ENCODE measurements at regions not wholly inside any gene's neighbourhood (a gene's known extent, or its start where the extent isn't known, plus 50 kb on each side); places are given as distances from the start of the nearest gene placed in this dataset.

- Histone ChIP-seq H3K27ac (ENCODE audit: low read depth, low read length) (no peak overlapping the region), H3K9ac (ENCODE audit: low read length) (no peak overlapping the region), H3K79me2 (ENCODE audit: control insufficient read depth, insufficient read depth, low read length, poor library complexity) (no peaks in the 10 kb centered on the region), H3K36me3 (ENCODE audit: control insufficient read depth in 1 of 2, insufficient read depth in 2 of 2, low read length in 2 of 2) (no peaks in the 10 kb centered on the region), H3K4ac (ENCODE audit: low read depth, low read length) (no peak overlapping the region), H4K12ac (ENCODE audit: low read depth, low read length) (no peak overlapping the region), H3K79me1 (ENCODE audit: low read length) (peaks cover 1% of the 10 kb centered on the region), H3K27me3 (ENCODE audit: insufficient read depth, low read length) (no peaks in the 10 kb centered on the region), H3K4me1 (ENCODE audit: control insufficient read depth in 1 of 2, insufficient read depth in 2 of 2, low read length in 2 of 2) (peaks cover 0 to 2% of the 10 kb centered on the region in 2 experiments), H3K18ac (ENCODE audit: low read length) (no peak overlapping the region), H3K4me3 (ENCODE audit: low read depth, low read length) (no peak overlapping the region), H3K4me2 (ENCODE audit: low read length) (no peak overlapping the region), H3K14ac (ENCODE audit: low read length) (no peak overlapping the region), H2BK120ac (ENCODE audit: insufficient read depth, low read length, poor library complexity) (no peak overlapping the region), H2AK5ac (ENCODE audit: low read length) (no peak overlapping the region), H4K91ac (ENCODE audit: low read depth, low read length) (no peak overlapping the region), H2BK5ac (ENCODE audit: low read depth, low read length, poor library complexity) (no peak overlapping the region), H3K9me3 (ENCODE audit: insufficient read depth, low read depth, low read length) (peaks cover 10% of the 10 kb centered on the region), H4K8ac (ENCODE audit: low read depth, low read length) (no peak overlapping the region), H2AFZ (ENCODE audit: insufficient read depth, low read length, poor library complexity) (no peak overlapping the region), H3K23ac (ENCODE audit: low read length) (no peak overlapping the region), H2BK12ac (ENCODE audit: low read length) (no peak overlapping the region)
- no peak for DNase-seq
- no CpG with 5 or more reads among the region's 2 CpGs for WGBS (ENCODE audit: extremely low coverage, insufficient coverage, insufficient read length)
Measured at GRCh38 chr1:229808272-229808671, 182.2 kb downstream of the URB2 start.

GRCh38 chr1:229810140-229810539 lies 184.1 kb downstream of the URB2 start:
- no peak overlapping the region for H2AFZ ChIP-seq (ENCODE audit: insufficient read depth, low read length, poor library complexity)
- no peak overlapping the region for H3K23ac ChIP-seq (ENCODE audit: low read length)

GRCh38 chr1:229810961-229811360 lies 184.9 kb downstream of the URB2 start:
- peaks cover 5% of the 10 kb centered on the region for H3K9me3 ChIP-seq (ENCODE audit: insufficient read depth, low read depth, low read length)

More at GRCh38 chr1:229810140-229810539, 184.1 kb downstream of the URB2 start:
- Histone ChIP-seq H2BK12ac (ENCODE audit: low read length) (no peak overlapping the region), H3K27me3 (ENCODE audit: insufficient read depth, low read length) (no peaks in the 10 kb centered on the region), H3K4me3 (ENCODE audit: low read depth, low read length) (no peak overlapping the region), H2BK120ac (ENCODE audit: insufficient read depth, low read length, poor library complexity) (no peak overlapping the region), H4K91ac (ENCODE audit: low read depth, low read length) (no peak overlapping the region), H3K9ac (ENCODE audit: low read length) (no peak overlapping the region), H3K14ac (ENCODE audit: low read length) (no peak overlapping the region), H3K9me3 (ENCODE audit: insufficient read depth, low read depth, low read length) (peaks cover 5% of the 10 kb centered on the region), H3K4me2 (ENCODE audit: low read length) (no peak overlapping the region), H3K27ac (ENCODE audit: low read depth, low read length) (no peak overlapping the region), H3K4ac (ENCODE audit: low read depth, low read length) (no peak overlapping the region), H3K18ac (ENCODE audit: low read length) (no peak overlapping the region), H3K36me3 (ENCODE audit: control insufficient read depth in 1 of 2, insufficient read depth in 2 of 2, low read length in 2 of 2) (no peaks in the 10 kb centered on the region), H3K79me1 (ENCODE audit: low read length) (no peaks in the 10 kb centered on the region), H3K4me1 (ENCODE audit: control insufficient read depth in 1 of 2, insufficient read depth in 2 of 2, low read length in 2 of 2) (no peaks in the 10 kb centered on the region), H4K12ac (ENCODE audit: low read depth, low read length) (no peak overlapping the region), H3K79me2 (ENCODE audit: control insufficient read depth, insufficient read depth, low read length, poor library complexity) (no peaks in the 10 kb centered on the region), H4K8ac (ENCODE audit: low read depth, low read length) (no peak overlapping the region), H2AK5ac (ENCODE audit: low read length) (no peak overlapping the region), H2BK5ac (ENCODE audit: low read depth, low read length, poor library complexity) (no peak overlapping the region)
- DNase-seq, result no peak
- no CpG with 5 or more reads among the region's 1 CpG for WGBS (ENCODE audit: extremely low coverage, insufficient coverage, insufficient read length)

GRCh38 chr1:229812148-229812547 lies 186.1 kb downstream of the URB2 start:
- Histone ChIP-seq H2BK5ac (ENCODE audit: low read depth, low read length, poor library complexity) (no peak overlapping the region), H4K8ac (ENCODE audit: low read depth, low read length) (no peak overlapping the region), H3K4me3 (ENCODE audit: low read depth, low read length) (no peak overlapping the region), H3K9ac (ENCODE audit: low read length) (no peak overlapping the region), H3K4me1 (ENCODE audit: control insufficient read depth in 1 of 2, insufficient read depth in 2 of 2, low read length in 2 of 2) (peaks cover 6% of the 10 kb centered on the region in 2 experiments), H3K79me2 (ENCODE audit: control insufficient read depth, insufficient read depth, low read length, poor library complexity) (no peaks in the 10 kb centered on the region), H3K9me3 (ENCODE audit: insufficient read depth, low read depth, low read length) (peaks cover 4% of the 10 kb centered on the region), H3K27ac (ENCODE audit: low read depth, low read length) (no peak overlapping the region), H3K79me1 (ENCODE audit: low read length) (peaks cover 3% of the 10 kb centered on the region), H4K91ac (ENCODE audit: low read depth, low read length) (no peak overlapping the region), H3K4ac (ENCODE audit: low read depth, low read length) (no peak overlapping the region), H3K23ac (ENCODE audit: low read length) (no peak overlapping the region), H2BK12ac (ENCODE audit: low read length) (no peak overlapping the region), H2AFZ (ENCODE audit: insufficient read depth, low read length, poor library complexity) (no peak overlapping the region), H3K27me3 (ENCODE audit: insufficient read depth, low read length) (no peaks in the 10 kb centered on the region), H2BK120ac (ENCODE audit: insufficient read depth, low read length, poor library complexity) (no peak overlapping the region), H3K18ac (ENCODE audit: low read length) (no peak overlapping the region), H3K36me3 (ENCODE audit: control insufficient read depth in 1 of 2, insufficient read depth in 2 of 2, low read length in 2 of 2) (no peaks in the 10 kb centered on the region), H3K14ac (ENCODE audit: low read length) (no peak overlapping the region), H4K12ac (ENCODE audit: low read depth, low read length) (no peak overlapping the region), H2AK5ac (ENCODE audit: low read length) (no peak overlapping the region), H3K4me2 (ENCODE audit: low read length) (no peak overlapping the region)
- WGBS (ENCODE audit: extremely low coverage, insufficient coverage, insufficient read length), result no CpG with 5 or more reads among the region's 1 CpG
- DNase-seq, result no peak

More at GRCh38 chr1:229810961-229811360, 184.9 kb downstream of the URB2 start:
- Histone ChIP-seq H2BK5ac (ENCODE audit: low read depth, low read length, poor library complexity) (no peak overlapping the region), H2BK12ac (ENCODE audit: low read length) (no peak overlapping the region), H3K36me3 (ENCODE audit: control insufficient read depth in 1 of 2, insufficient read depth in 2 of 2, low read length in 2 of 2) (no peaks in the 10 kb centered on the region), H3K79me1 (ENCODE audit: low read length) (no peaks in the 10 kb centered on the region), H3K27me3 (ENCODE audit: insufficient read depth, low read length) (no peaks in the 10 kb centered on the region), H3K4me3 (ENCODE audit: low read depth, low read length) (no peak overlapping the region), H3K27ac (ENCODE audit: low read depth, low read length) (no peak overlapping the region), H3K23ac (ENCODE audit: low read length) (no peak overlapping the region), H4K91ac (ENCODE audit: low read depth, low read length) (no peak overlapping the region), H3K4me2 (ENCODE audit: low read length) (no peak overlapping the region), H3K14ac (ENCODE audit: low read length) (no peak overlapping the region), H3K18ac (ENCODE audit: low read length) (no peak overlapping the region), H3K79me2 (ENCODE audit: control insufficient read depth, insufficient read depth, low read length, poor library complexity) (no peaks in the 10 kb centered on the region), H2BK120ac (ENCODE audit: insufficient read depth, low read length, poor library complexity) (no peak overlapping the region), H3K4me1 (ENCODE audit: control insufficient read depth in 1 of 2, insufficient read depth in 2 of 2, low read length in 2 of 2) (no peaks in the 10 kb centered on the region), H2AFZ (ENCODE audit: insufficient read depth, low read length, poor library complexity) (no peak overlapping the region), H2AK5ac (ENCODE audit: low read length) (no peak overlapping the region), H4K8ac (ENCODE audit: low read depth, low read length) (no peak overlapping the region), H4K12ac (ENCODE audit: low read depth, low read length) (no peak overlapping the region), H3K9ac (ENCODE audit: low read length) (no peak overlapping the region), H3K4ac (ENCODE audit: low read depth, low read length) (no peak overlapping the region)
- no peak for DNase-seq
- no CpG with 5 or more reads among the region's 2 CpGs for WGBS (ENCODE audit: extremely low coverage, insufficient coverage, insufficient read length)
